ENCODE measurements at regions not wholly inside any gene's neighbourhood (a gene's known extent, or its start where the extent isn't known, plus 50 kb on each side); places are given as distances from the start of the nearest gene placed in this dataset.

GRCh38 chr6:113103634-113104361, 753.3 kb upstream of the MARCKS start:
- DNase-seq (ENCODE audit: low read depth): no peak
- H3K4me3 ChIP-seq (ENCODE audit: low read depth, low read length): no peak overlapping the region
- no peak for TF ChIP-seq CTCF (IDR thresholded peaks at IDR 0.05; ENCODE audit: control insufficient read depth, extremely low read depth, insufficient read depth)

GRCh38 chr6:113104541-113104940, 752.6 kb upstream of the MARCKS start:
- H3K4me3 ChIP-seq (ENCODE audit: low read depth, low read length): no peak overlapping the region
- no peak for DNase-seq (ENCODE audit: low read depth)
- no peak for TF ChIP-seq CTCF (IDR thresholded peaks at IDR 0.05; ENCODE audit: control insufficient read depth, extremely low read depth, insufficient read depth)

- no peak overlapping the region for H3K4me3 ChIP-seq (ENCODE audit: low read depth, low read length)
- TF ChIP-seq CTCF (IDR thresholded peaks at IDR 0.05; ENCODE audit: control insufficient read depth, extremely low read depth, insufficient read depth): no peak
- no peak for DNase-seq (ENCODE audit: low read depth)
Measured at GRCh38 chr6:113104951-113105350, 752.2 kb upstream of the MARCKS start.

- no peak for DNase-seq (ENCODE audit: low read depth)
- H3K4me3 ChIP-seq (ENCODE audit: low read depth, low read length): no peak overlapping the region
- no peak for TF ChIP-seq CTCF (IDR thresholded peaks at IDR 0.05; ENCODE audit: control insufficient read depth, extremely low read depth, insufficient read depth)
Measured at GRCh38 chr6:113110211-113110610, 746.9 kb upstream of the MARCKS start.

- no peak overlapping the region for H3K4me3 ChIP-seq (ENCODE audit: low read depth, low read length)
- no peak for TF ChIP-seq CTCF (IDR thresholded peaks at IDR 0.05; ENCODE audit: control insufficient read depth, extremely low read depth, insufficient read depth)
- DNase-seq (ENCODE audit: low read depth): no peak
Measured at GRCh38 chr6:113111550-113111949, 745.6 kb upstream of the MARCKS start.

GRCh38 chr6:113112086-113112485, 745.1 kb upstream of the MARCKS start:
- TF ChIP-seq CTCF (IDR thresholded peaks at IDR 0.05; ENCODE audit: control insufficient read depth, extremely low read depth, insufficient read depth): no peak
- no peak for DNase-seq (ENCODE audit: low read depth)
- no peak overlapping the region for H3K4me3 ChIP-seq (ENCODE audit: low read depth, low read length)

GRCh38 chr6:113115196-113115595, 741.9 kb upstream of the MARCKS start:
- DNase-seq (ENCODE audit: low read depth): no peak
- H3K4me3 ChIP-seq (ENCODE audit: low read depth, low read length): no peak overlapping the region
- TF ChIP-seq CTCF (IDR thresholded peaks at IDR 0.05; ENCODE audit: control insufficient read depth, extremely low read depth, insufficient read depth): no peak
